ENCODE measurements at regions not wholly inside any gene's neighbourhood (a gene's known extent, or its start where the extent isn't known, plus 50 kb on each side); places are given as distances from the start of the nearest gene placed in this dataset.

DNA sequence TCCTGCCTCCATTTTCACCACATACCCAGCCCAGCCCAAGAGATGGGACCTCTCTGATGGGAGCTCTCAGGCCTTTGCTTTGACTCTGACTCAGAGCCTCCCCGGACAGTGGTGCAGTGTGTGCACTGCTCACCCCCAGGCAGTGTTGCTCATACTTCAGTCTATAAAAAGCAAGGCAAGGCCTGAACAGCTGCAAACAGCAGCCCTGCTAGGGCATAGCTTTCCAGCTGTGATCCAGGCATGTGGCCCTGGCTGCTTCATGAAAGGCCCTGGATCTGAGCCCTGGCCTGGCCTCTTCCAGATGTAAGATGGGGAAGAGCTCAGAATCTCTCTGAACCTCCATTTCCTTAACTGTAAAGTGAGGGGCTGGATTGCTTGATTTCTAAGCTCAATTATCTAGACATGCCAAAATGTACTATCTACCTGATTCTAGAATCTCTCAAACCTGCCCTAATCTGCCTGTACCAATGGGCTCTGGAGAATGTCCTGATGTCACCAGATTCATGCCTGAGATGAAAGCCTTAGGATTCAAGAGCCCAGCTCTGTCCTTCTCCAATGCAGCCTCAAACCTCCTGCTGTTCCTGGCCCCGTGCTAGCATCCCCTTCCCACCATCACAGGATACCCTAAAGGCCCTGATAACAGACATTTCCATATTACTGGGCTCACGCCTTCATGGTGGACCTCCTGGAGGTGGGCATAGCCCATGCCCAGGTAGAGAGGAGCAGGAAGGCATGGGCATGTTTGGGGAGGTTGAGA lies 206.9 kb downstream of the ARL4C start:
- TF ChIP-seq, protein P1, sequence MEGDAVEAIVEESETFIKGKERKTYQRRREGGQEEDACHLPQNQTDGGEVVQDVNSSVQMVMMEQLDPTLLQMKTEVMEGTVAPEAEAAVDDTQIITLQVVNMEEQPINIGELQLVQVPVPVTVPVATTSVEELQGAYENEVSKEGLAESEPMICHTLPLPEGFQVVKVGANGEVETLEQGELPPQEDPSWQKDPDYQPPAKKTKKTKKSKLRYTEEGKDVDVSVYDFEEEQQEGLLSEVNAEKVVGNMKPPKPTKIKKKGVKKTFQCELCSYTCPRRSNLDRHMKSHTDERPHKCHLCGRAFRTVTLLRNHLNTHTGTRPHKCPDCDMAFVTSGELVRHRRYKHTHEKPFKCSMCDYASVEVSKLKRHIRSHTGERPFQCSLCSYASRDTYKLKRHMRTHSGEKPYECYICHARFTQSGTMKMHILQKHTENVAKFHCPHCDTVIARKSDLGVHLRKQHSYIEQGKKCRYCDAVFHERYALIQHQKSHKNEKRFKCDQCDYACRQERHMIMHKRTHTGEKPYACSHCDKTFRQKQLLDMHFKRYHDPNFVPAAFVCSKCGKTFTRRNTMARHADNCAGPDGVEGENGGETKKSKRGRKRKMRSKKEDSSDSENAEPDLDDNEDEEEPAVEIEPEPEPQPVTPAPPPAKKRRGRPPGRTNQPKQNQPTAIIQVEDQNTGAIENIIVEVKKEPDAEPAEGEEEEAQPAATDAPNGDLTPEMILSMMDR (IDR thresholded peaks at IDR 0.05; ENCODE audit: insufficient read depth, low read length, poor library complexity, severe bottlenecking) = no peak
- Histone ChIP-seq H3K4me3 (replicated peaks; ENCODE audit: low read depth, low read length) (no peak overlapping the region), H3K27me3 (replicated peaks; ENCODE audit: control insufficient read depth, insufficient read depth, low read length) (no peaks in the 10 kb centered on the region), H3K36me3 (ENCODE audit: control insufficient read depth, insufficient read depth, low read length) (no peaks in the 10 kb centered on the region)
- DNase-seq (ENCODE audit: extremely low read depth, insufficient read length) = peak; percentile 52

GRCh38 chr2:234288974-234289455 lies 207.9 kb downstream of the ARL4C start:
- Histone ChIP-seq H3K36me3 (ENCODE audit: control insufficient read depth, insufficient read depth, low read length) (no peaks in the 10 kb centered on the region), H3K4me3 (replicated peaks; ENCODE audit: low read depth, low read length) (no peak overlapping the region), H3K27me3 (replicated peaks; ENCODE audit: control insufficient read depth, insufficient read depth, low read length) (no peaks in the 10 kb centered on the region)
- TF ChIP-seq, protein P1 (IDR thresholded peaks at IDR 0.05; ENCODE audit: insufficient read depth, low read length, poor library complexity, severe bottlenecking) = peak; percentile 86
- DNase-seq (ENCODE audit: extremely low read depth, insufficient read length) = peak; percentile 43

- H3K36me3 ChIP-seq (ENCODE audit: control insufficient read depth, insufficient read depth, low read length) = no peaks in the 10 kb centered on the region
- H3K27me3 ChIP-seq (replicated peaks; ENCODE audit: control insufficient read depth, insufficient read depth, low read length) = no peaks in the 10 kb centered on the region
- TF ChIP-seq, protein P1 (IDR thresholded peaks at IDR 0.05; ENCODE audit: insufficient read depth, low read length, poor library complexity, severe bottlenecking) = no peak
- DNase-seq (ENCODE audit: extremely low read depth, insufficient read length) = no peak
- no peak overlapping the region for H3K4me3 ChIP-seq (replicated peaks; ENCODE audit: low read depth, low read length)
Observed at GRCh38 chr2:234287650-234288049, 209.2 kb downstream of the ARL4C start.

DNA sequence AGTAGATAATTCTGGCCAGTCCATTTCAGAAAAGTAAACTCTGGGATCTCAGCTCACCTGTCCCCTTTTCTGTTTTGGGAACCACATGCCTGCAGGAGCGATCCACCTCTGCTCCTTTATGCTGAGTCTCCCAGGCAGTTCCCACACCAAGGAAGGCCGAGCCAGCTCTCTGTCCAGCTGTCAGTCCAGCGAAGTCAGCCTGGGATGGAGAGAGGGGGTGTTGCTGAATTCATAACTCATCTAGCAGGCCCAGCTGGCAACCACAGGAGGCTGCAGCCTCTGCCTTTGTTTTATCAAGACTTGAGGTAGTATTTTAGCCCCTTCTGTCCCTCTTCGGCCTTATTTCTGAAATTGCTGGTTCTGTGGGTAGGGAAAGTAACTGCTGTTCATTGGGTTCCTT lies 209.9 kb downstream of the ARL4C start:
- DNase-seq (ENCODE audit: extremely low read depth, insufficient read length) = no peak
- Histone ChIP-seq H3K4me3 (replicated peaks; ENCODE audit: low read depth, low read length) (no peak overlapping the region), H3K27me3 (replicated peaks; ENCODE audit: control insufficient read depth, insufficient read depth, low read length) (no peaks in the 10 kb centered on the region), H3K36me3 (ENCODE audit: control insufficient read depth, insufficient read depth, low read length) (no peaks in the 10 kb centered on the region)
- TF ChIP-seq, protein P1 (IDR thresholded peaks at IDR 0.05; ENCODE audit: insufficient read depth, low read length, poor library complexity, severe bottlenecking) = no peak

DNA sequence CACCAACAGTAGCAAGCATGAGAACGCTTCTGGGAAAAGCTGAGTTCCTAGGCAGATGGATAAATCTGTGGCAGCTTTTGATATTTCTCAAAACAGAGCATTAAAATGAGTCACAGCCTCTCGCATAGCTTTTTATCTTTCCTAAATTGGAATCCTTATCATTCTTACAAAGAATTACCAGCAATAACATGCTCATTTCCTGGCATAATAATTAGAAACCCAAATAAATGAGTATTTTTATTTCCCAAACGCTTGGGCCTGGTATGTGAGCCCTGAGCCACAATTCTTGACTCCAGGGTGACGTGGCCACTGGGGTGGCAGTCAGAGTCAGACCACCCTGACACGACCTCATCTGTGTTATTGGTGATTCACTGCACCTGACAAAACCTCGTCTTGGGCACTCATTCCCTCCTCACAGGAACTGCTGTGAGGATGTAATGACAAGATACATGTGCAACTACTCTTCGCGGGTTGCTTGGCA lies 210.7 kb downstream of the ARL4C start:
- TF ChIP-seq, protein P1 (IDR thresholded peaks at IDR 0.05; ENCODE audit: insufficient read depth, low read length, poor library complexity, severe bottlenecking) = no peak
- H3K36me3 ChIP-seq (ENCODE audit: control insufficient read depth, insufficient read depth, low read length) = no peaks in the 10 kb centered on the region
- no peak overlapping the region for H3K4me3 ChIP-seq (replicated peaks; ENCODE audit: low read depth, low read length)
- no peaks in the 10 kb centered on the region for H3K27me3 ChIP-seq (replicated peaks; ENCODE audit: control insufficient read depth, insufficient read depth, low read length)
- DNase-seq (ENCODE audit: extremely low read depth, insufficient read length) = no peak
